PFSK-1 (cell line): ENCODE measurements at regions not wholly inside any gene's neighbourhood (a gene's known extent, or its start where the extent isn't known, plus 50 kb on each side); places are given as distances from the start of the nearest gene placed in this dataset.

Source experiments
- FOXP2 ChIP-seq: optimal IDR thresholded peaks from 2 replicates; pipeline ENCODE3; 2011; ENCODE audit warnings: borderline replicate concordance, control low read depth, inconsistent platforms; ENCODE audit not compliant: insufficient read depth; ENCODE audit errors: extremely low read length, extremely low read depth
- POLR2AphosphoS5 ChIP-seq: IDR thresholded peaks from 2 replicates; pipeline ENCODE4 v1.6.1; 2012; ENCODE audit warnings: low read depth, mild to moderate bottlenecking, control low read depth, low read length, moderate library complexity
- SIN3A ChIP-seq: IDR thresholded peaks from 2 replicates; pipeline ENCODE4 v1.6.1; 2012; ENCODE audit warnings: mild to moderate bottlenecking, low read length, moderate library complexity, borderline replicate concordance; ENCODE audit not compliant: insufficient read depth
- TAF1 ChIP-seq: IDR thresholded peaks from 2 replicates; pipeline ENCODE4 v1.6.1; 2012; ENCODE audit warnings: low read length, control low read depth, borderline replicate concordance; ENCODE audit not compliant: insufficient read depth
- TF ChIP-seq, protein P1 (sequence below), 2 experiments: IDR thresholded peaks; 2 replicates each; pipeline versions ENCODE4 v1.6.1 to v1.8.0; 2011 to 2012; ENCODE audit warnings: low read depth in 2 of 2, low read length in 2 of 2, control low read depth in 1 of 2, inconsistent platforms in 1 of 2, mild to moderate bottlenecking in 1 of 2, moderate library complexity in 1 of 2; ENCODE audit not compliant: insufficient read depth in 1 of 2

DNA sequence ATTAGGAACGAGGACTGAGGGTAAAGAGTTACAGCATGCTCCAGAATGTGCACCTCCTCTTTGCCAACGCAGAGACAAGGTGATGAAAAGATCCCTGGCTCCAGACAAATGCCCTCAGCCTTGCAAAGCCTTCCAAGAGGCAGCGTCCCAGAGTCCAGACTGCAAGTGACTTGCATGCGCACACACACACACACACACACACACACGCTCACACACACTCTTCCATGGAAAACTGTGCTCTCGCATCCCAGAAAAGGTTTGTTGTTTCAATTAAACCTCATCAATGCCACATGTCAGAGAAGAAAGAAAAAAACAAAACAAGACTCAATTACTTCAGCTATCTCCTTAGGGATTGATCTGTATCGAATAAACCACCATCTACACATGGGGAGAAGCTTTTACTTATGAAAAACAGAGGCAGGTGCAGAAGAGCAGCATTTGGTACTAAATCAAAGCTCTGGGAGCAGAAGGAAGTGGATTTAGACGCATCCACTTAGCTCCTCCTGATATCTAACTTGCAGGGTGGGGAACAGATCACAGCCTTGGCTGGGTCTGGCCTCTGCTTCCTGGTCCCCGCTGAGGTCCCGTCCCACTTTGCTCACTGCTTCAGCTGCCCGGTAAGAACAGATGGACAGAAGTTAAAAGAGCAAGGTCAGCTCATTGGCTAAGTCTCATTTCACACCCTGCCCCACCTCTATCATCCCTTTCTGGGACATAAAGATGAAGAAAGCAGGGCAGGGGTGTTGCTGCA, 249.8 kb upstream of the BLID start:
- TF ChIP-seq TAF1, result 0 out of 2 replicates have a peak, but pooled peaks have one; percentile 47
- no peak for TF ChIP-seq POLR2AphosphoS5
- no peak for TF ChIP-seq SIN3A
- TF ChIP-seq, protein P1, sequence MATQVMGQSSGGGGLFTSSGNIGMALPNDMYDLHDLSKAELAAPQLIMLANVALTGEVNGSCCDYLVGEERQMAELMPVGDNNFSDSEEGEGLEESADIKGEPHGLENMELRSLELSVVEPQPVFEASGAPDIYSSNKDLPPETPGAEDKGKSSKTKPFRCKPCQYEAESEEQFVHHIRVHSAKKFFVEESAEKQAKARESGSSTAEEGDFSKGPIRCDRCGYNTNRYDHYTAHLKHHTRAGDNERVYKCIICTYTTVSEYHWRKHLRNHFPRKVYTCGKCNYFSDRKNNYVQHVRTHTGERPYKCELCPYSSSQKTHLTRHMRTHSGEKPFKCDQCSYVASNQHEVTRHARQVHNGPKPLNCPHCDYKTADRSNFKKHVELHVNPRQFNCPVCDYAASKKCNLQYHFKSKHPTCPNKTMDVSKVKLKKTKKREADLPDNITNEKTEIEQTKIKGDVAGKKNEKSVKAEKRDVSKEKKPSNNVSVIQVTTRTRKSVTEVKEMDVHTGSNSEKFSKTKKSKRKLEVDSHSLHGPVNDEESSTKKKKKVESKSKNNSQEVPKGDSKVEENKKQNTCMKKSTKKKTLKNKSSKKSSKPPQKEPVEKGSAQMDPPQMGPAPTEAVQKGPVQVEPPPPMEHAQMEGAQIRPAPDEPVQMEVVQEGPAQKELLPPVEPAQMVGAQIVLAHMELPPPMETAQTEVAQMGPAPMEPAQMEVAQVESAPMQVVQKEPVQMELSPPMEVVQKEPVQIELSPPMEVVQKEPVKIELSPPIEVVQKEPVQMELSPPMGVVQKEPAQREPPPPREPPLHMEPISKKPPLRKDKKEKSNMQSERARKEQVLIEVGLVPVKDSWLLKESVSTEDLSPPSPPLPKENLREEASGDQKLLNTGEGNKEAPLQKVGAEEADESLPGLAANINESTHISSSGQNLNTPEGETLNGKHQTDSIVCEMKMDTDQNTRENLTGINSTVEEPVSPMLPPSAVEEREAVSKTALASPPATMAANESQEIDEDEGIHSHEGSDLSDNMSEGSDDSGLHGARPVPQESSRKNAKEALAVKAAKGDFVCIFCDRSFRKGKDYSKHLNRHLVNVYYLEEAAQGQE (IDR thresholded peaks at IDR 0.05; ENCODE audit: insufficient read depth in 1 of 2, low read depth in 2 of 2, low read length in 2 of 2), result no peak
- no peak for TF ChIP-seq FOXP2

DNA sequence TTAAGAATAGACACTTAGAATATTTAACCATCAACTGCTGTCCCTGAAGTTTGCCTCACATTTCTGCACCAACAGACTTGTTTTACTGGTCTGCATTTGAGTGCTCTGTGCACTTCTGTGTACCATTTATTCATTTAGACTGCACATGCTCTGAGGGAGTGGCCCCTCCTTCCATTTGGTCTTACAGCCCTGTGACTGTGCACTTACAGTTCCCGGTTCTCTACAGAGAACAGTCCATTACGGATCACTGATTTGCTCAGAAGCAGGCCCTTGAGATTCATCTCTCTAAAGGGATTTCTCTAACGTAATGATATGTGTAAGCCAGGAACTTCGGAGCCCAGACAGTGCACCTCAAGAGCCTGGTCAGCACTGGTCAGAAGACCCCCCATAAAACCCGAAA, 247.3 kb upstream of the BLID start:
- TF ChIP-seq, protein P1 (IDR thresholded peaks at IDR 0.05; ENCODE audit: insufficient read depth in 1 of 2, low read depth in 2 of 2, low read length in 2 of 2), result no peak
- TF ChIP-seq TAF1 (no peak), POLR2AphosphoS5 (no peak), FOXP2 (no peak), SIN3A (no peak)

DNA sequence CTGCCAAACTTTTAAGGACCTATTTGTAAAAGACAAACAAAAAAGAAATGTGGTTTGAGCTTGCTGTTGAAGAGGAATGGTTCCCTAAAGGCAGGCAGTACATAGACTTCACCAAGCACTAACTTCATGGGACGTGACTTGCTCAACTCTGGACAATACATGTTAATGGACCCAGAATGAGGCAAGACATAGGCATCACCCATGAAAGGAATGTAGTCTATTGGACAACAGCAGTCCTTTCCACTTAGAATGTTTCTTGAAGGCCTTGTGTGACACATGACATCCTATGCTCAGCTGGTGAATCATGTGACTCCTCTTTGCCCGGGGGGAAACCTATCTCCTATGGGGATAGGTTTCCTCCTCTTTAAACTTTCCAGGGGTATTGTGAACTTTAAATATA, 246.4 kb upstream of the BLID start:
- TF ChIP-seq FOXP2 (no peak), TAF1 (no peak), POLR2AphosphoS5 (no peak), SIN3A (no peak)
- TF ChIP-seq, protein P1 (IDR thresholded peaks at IDR 0.05; ENCODE audit: insufficient read depth in 1 of 2, low read depth in 2 of 2, low read length in 2 of 2), result no peak

DNA sequence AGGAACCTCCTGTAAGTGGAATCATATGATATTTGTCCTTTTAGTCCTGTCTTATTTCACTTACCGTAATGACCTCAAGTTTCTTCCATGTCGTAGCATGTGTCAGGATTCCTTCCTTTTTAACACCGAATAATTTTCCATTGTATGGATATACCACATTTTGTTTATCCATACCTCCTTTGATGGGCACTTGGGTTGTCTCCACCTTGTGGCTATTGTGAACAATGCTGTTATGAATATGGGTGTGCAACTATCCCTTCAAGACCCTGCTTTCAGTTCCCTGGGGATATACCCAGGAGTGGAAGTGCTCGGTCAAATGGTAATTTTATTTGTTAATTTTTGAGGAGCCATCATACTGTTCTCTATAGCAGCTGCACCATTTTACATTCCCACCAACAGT, 244.9 kb upstream of the BLID start:
- TF ChIP-seq TAF1 (no peak), SIN3A (no peak), FOXP2 (no peak), POLR2AphosphoS5 (no peak)
- TF ChIP-seq, protein P1 (IDR thresholded peaks at IDR 0.05; ENCODE audit: insufficient read depth in 1 of 2, low read depth in 2 of 2, low read length in 2 of 2), result no peak
